GM23338 (cell line): ENCODE measurements at regions not wholly inside any gene's neighbourhood (a gene's known extent, or its start where the extent isn't known, plus 50 kb on each side); places are given as distances from the start of the nearest gene placed in this dataset.
A peak's percentile ranks its signal among the peaks of the same experiment; 100 is the strongest.

Experiments
- ATAC-seq: fragments of 200-7000 bp; cut with Tn5 transposase; 3 replicates; pipeline ENCODE4 v1.9.1; 2020
- DNase-seq: peaks from one replicate; pipeline ENCODE4 v3.0.0-alpha.2; 2015; ENCODE audit warnings: low spot score
- H2AFZ ChIP-seq: fragments of 200-600 bp; sonication (generic); 2 replicates; pipeline ENCODE4 v1.8.0; 2016; ENCODE audit warnings: antibody characterized with exemption, mild to moderate bottlenecking, moderate library complexity
- H3F3A ChIP-seq: fragments of 200-600 bp; sonication (generic); replicated peaks from 2 replicates; pipeline ENCODE4 v1.8.0; 2017; ENCODE audit warnings: antibody characterized with exemption, mixed run types, low read depth
- H3K27ac ChIP-seq: fragments of 200-600 bp; sonication (generic); 2 replicates; pipeline ENCODE4 v1.6.1; 2016; ENCODE audit warnings: low read depth
- H3K27me3 ChIP-seq: fragments of 200-600 bp; sonication (generic); 2 replicates; pipeline ENCODE4 v1.8.0; 2016; ENCODE audit warnings: mild to moderate bottlenecking, mixed run types, moderate library complexity; ENCODE audit not compliant: insufficient read depth
- H3K36me3 ChIP-seq: fragments of 200-600 bp; sonication (generic); 2 replicates; pipeline ENCODE4 v1.8.0; 2016; ENCODE audit warnings: mild to moderate bottlenecking; ENCODE audit not compliant: insufficient read depth
- H3K4me1 ChIP-seq: fragments of 200-600 bp; sonication (generic); 2 replicates; pipeline ENCODE4 v1.8.0; 2016; ENCODE audit warnings: mild to moderate bottlenecking, moderate library complexity; ENCODE audit not compliant: insufficient read depth
- H3K4me2 ChIP-seq: fragments of 200-600 bp; sonication (generic); 2 replicates; pipeline ENCODE4 v1.7.1; 2017; ENCODE audit warnings: mixed run types
- H3K4me3 ChIP-seq: fragments of 200-600 bp; sonication (generic); 2 replicates; pipeline ENCODE4 v1.6.1; 2016; ENCODE audit warnings: mixed run types
- H3K79me2 ChIP-seq: fragments of 200-600 bp; sonication (generic); replicated peaks from 2 replicates; pipeline ENCODE4 v1.8.0; 2017; ENCODE audit warnings: mild to moderate bottlenecking; ENCODE audit not compliant: insufficient read depth
- H3K9me2 ChIP-seq: fragments of 200-600 bp; sonication (generic); 2 replicates; pipeline ENCODE4 v1.8.0; 2017; ENCODE audit not compliant: insufficient read depth
- H4K20me1 ChIP-seq: fragments of 200-600 bp; sonication (generic); replicated peaks from 2 replicates; pipeline ENCODE4 v1.8.0; 2017; ENCODE audit warnings: mild to moderate bottlenecking; ENCODE audit not compliant: insufficient read depth
- H3K27ac Mint-ChIP-seq: 2 replicates; pipeline ENCODE4 v1.8.0; 2020; ENCODE audit warnings: inconsistent platforms, mild to moderate bottlenecking, moderate library complexity, mixed read lengths
- H3K27me3 Mint-ChIP-seq: 3 replicates; pipeline ENCODE4 v1.8.0; 2022; ENCODE audit warnings: low read depth, mild to moderate bottlenecking, moderate library complexity, mixed read lengths, inconsistent platforms; ENCODE audit not compliant: insufficient read depth, poor library complexity
- H3K36me3 Mint-ChIP-seq: 3 replicates; pipeline ENCODE4 v1.8.0; 2021; ENCODE audit warnings: low read depth, mild to moderate bottlenecking, inconsistent platforms, moderate library complexity, mixed read lengths
- H3K4me1 Mint-ChIP-seq: 3 replicates; pipeline ENCODE4 v1.8.0; 2020; ENCODE audit warnings: mild to moderate bottlenecking, inconsistent platforms, mixed read lengths
- H3K4me3 Mint-ChIP-seq: 3 replicates; pipeline ENCODE4 v1.8.0; 2021; ENCODE audit warnings: moderate library complexity, mild to moderate bottlenecking, inconsistent platforms, mixed read lengths
- H3K9me3 Mint-ChIP-seq: 3 replicates; pipeline ENCODE4 v1.8.0; 2020; ENCODE audit warnings: moderate library complexity, mild to moderate bottlenecking, inconsistent platforms, mixed read lengths
- CREB1 ChIP-seq: fragments of 250-450 bp; sonication (Bioruptor Pico); IDR thresholded peaks from 2 replicates; pipeline ENCODE4 v1.5.0; 2020; ENCODE audit warnings: low read depth, mild to moderate bottlenecking, moderate library complexity
- ETS1 ChIP-seq: IDR thresholded peaks from 2 replicates; pipeline ENCODE4 v1.6.1; 2016; ENCODE audit warnings: antibody characterized with exemption
- EZH2 ChIP-seq: fragments of 200-600 bp; sonication (generic); IDR thresholded peaks from one replicate; pipeline ENCODE4 v1.8.0; 2017; ENCODE audit warnings: antibody characterized with exemption, mild to moderate bottlenecking, low read depth; ENCODE audit not compliant: unreplicated experiment
- EZH2phosphoT487 ChIP-seq: fragments of 200-600 bp; sonication (generic); IDR thresholded peaks from one replicate; pipeline ENCODE4 v1.8.1; 2018; ENCODE audit warnings: antibody characterized with exemption; ENCODE audit not compliant: unreplicated experiment
- JUNB ChIP-seq: IDR thresholded peaks from one replicate; pipeline ENCODE4 v1.6.1; 2016; ENCODE audit warnings: antibody characterized with exemption; ENCODE audit not compliant: unreplicated experiment
- NANOG ChIP-seq: IDR thresholded peaks from 2 replicates; pipeline ENCODE4 v1.6.1; 2016; ENCODE audit warnings: antibody characterized with exemption, borderline replicate concordance
- POLR2AphosphoS5 ChIP-seq: IDR thresholded peaks from 2 replicates; pipeline ENCODE4 v1.6.1; 2016; ENCODE audit warnings: antibody characterized with exemption, low read depth
- STAT1 ChIP-seq: IDR thresholded peaks from one replicate; pipeline ENCODE4 v1.6.1; 2016; ENCODE audit warnings: antibody characterized with exemption; ENCODE audit not compliant: unreplicated experiment
- ZNF114 ChIP-seq: fragments of 250-450 bp; sonication (Bioruptor Pico); IDR thresholded peaks from 2 replicates; pipeline ENCODE4 v1.5.0; 2020; ENCODE audit warnings: mild to moderate bottlenecking, moderate library complexity
- ZNF331 ChIP-seq: fragments of 250-450 bp; sonication (Bioruptor Pico); IDR thresholded peaks from 2 replicates; pipeline ENCODE4 v1.5.0; 2020; ENCODE audit warnings: low read depth, mild to moderate bottlenecking, moderate library complexity
- TF ChIP-seq, protein P1 (sequence below): IDR thresholded peaks from one replicate; pipeline ENCODE4 v1.6.1; 2018; ENCODE audit warnings: antibody characterized with exemption; ENCODE audit not compliant: unreplicated experiment
- TF ChIP-seq, protein P2 (sequence below): fragments of 250-450 bp; sonication (Bioruptor Pico); IDR thresholded peaks from 2 replicates; pipeline ENCODE4 v1.5.0; 2020; ENCODE audit warnings: mild to moderate bottlenecking, moderate library complexity
- TF ChIP-seq, protein P3 (sequence below), 2 experiments: fragments of 200-600 bp in 1 of 2; sonication (generic) in 1 of 2; conservative IDR thresholded peaks; 2 replicates each; pipeline versions ENCODE4 v1.5.1 to v1.6.1; 2016 to 2017; ENCODE audit warnings: antibody characterized with exemption in 2 of 2, low read depth in 2 of 2, mild to moderate bottlenecking in 2 of 2, moderate library complexity in 1 of 2

GRCh38 chr16:11428623-11428953 lies 83.3 kb downstream of the RMI2 start:
- Mint-ChIP-seq H3K36me3 (no peaks in the 10 kb centered on the region), H3K27me3 (peaks cover 9% of the 10 kb centered on the region), H3K27ac (no peak overlapping the region; the same call in 1 of the 2 replicates), H3K4me1 (peaks cover 10% of the 10 kb centered on the region; the same call in 2 of the 3 replicates), H3K4me3 (no peak overlapping the region), H3K9me3 (no peaks in the 10 kb centered on the region)
- H2AFZ ChIP-seq = 0 out of 2 replicates have a peak overlapping the region, but pooled peaks have one; percentile 76
- H3K4me3 ChIP-seq = no peak overlapping the region
- no peaks in the 10 kb centered on the region for H3F3A ChIP-seq
- no peak overlapping the region for H3K27ac ChIP-seq
- no peaks in the 10 kb centered on the region for H3K27me3 ChIP-seq
- H3K4me1 ChIP-seq = peaks cover 4% of the 10 kb centered on the region
- ATAC-seq (no peak), DNase-seq (no peak)
- no peak overlapping the region for H3K4me2 ChIP-seq
- no peaks in the 10 kb centered on the region for H4K20me1 ChIP-seq
- no peaks in the 10 kb centered on the region for H3K36me3 ChIP-seq
- no peak for TF ChIP-seq STAT1
- TF ChIP-seq JUNB = no peak
- no peak for TF ChIP-seq ZNF114 (CRISPR knock-in tag)
- TF ChIP-seq, protein P1, sequence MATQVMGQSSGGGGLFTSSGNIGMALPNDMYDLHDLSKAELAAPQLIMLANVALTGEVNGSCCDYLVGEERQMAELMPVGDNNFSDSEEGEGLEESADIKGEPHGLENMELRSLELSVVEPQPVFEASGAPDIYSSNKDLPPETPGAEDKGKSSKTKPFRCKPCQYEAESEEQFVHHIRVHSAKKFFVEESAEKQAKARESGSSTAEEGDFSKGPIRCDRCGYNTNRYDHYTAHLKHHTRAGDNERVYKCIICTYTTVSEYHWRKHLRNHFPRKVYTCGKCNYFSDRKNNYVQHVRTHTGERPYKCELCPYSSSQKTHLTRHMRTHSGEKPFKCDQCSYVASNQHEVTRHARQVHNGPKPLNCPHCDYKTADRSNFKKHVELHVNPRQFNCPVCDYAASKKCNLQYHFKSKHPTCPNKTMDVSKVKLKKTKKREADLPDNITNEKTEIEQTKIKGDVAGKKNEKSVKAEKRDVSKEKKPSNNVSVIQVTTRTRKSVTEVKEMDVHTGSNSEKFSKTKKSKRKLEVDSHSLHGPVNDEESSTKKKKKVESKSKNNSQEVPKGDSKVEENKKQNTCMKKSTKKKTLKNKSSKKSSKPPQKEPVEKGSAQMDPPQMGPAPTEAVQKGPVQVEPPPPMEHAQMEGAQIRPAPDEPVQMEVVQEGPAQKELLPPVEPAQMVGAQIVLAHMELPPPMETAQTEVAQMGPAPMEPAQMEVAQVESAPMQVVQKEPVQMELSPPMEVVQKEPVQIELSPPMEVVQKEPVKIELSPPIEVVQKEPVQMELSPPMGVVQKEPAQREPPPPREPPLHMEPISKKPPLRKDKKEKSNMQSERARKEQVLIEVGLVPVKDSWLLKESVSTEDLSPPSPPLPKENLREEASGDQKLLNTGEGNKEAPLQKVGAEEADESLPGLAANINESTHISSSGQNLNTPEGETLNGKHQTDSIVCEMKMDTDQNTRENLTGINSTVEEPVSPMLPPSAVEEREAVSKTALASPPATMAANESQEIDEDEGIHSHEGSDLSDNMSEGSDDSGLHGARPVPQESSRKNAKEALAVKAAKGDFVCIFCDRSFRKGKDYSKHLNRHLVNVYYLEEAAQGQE = no peak
- TF ChIP-seq, protein P2, sequence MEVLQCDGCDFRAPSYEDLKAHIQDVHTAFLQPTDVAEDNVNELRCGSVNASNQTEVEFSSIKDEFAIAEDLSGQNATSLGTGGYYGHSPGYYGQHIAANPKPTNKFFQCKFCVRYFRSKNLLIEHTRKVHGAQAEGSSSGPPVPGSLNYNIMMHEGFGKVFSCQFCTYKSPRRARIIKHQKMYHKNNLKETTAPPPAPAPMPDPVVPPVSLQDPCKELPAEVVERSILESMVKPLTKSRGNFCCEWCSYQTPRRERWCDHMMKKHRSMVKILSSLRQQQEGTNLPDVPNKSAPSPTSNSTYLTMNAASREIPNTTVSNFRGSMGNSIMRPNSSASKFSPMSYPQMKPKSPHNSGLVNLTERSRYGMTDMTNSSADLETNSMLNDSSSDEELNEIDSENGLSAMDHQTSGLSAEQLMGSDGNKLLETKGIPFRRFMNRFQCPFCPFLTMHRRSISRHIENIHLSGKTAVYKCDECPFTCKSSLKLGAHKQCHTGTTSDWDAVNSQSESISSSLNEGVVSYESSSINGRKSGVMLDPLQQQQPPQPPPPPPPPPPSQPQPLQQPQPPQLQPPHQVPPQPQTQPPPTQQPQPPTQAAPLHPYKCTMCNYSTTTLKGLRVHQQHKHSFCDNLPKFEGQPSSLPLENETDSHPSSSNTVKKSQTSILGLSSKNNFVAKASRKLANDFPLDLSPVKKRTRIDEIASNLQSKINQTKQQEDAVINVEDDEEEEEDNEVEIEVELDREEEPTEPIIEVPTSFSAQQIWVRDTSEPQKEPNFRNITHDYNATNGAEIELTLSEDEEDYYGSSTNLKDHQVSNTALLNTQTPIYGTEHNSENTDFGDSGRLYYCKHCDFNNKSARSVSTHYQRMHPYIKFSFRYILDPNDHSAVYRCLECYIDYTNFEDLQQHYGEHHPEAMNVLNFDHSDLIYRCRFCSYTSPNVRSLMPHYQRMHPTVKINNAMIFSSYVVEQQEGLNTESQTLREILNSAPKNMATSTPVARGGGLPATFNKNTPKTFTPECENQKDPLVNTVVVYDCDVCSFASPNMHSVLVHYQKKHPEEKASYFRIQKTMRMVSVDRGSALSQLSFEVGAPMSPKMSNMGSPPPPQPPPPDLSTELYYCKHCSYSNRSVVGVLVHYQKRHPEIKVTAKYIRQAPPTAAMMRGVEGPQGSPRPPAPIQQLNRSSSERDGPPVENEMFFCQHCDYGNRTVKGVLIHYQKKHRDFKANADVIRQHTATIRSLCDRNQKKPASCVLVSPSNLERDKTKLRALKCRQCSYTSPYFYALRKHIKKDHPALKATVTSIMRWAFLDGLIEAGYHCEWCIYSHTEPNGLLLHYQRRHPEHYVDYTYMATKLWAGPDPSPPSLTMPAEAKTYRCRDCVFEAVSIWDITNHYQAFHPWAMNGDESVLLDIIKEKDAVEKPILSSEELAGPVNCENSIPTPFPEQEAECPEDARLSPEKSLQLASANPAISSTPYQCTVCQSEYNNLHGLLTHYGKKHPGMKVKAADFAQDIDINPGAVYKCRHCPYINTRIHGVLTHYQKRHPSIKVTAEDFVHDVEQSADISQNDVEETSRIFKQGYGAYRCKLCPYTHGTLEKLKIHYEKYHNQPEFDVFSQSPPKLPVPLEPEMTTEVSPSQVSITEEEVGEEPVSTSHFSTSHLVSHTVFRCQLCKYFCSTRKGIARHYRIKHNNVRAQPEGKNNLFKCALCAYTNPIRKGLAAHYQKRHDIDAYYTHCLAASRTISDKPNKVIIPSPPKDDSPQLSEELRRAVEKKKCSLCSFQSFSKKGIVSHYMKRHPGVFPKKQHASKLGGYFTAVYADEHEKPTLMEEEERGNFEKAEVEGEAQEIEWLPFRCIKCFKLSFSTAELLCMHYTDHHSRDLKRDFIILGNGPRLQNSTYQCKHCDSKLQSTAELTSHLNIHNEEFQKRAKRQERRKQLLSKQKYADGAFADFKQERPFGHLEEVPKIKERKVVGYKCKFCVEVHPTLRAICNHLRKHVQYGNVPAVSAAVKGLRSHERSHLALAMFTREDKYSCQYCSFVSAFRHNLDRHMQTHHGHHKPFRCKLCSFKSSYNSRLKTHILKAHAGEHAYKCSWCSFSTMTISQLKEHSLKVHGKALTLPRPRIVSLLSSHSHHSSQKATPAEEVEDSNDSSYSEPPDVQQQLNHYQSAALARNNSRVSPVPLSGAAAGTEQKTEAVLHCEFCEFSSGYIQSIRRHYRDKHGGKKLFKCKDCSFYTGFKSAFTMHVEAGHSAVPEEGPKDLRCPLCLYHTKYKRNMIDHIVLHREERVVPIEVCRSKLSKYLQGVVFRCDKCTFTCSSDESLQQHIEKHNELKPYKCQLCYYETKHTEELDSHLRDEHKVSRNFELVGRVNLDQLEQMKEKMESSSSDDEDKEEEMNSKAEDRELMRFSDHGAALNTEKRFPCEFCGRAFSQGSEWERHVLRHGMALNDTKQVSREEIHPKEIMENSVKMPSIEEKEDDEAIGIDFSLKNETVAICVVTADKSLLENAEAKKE (CRISPR knock-in tag) = no peak
- no peak for TF ChIP-seq EZH2
- no peak for TF ChIP-seq POLR2AphosphoS5
- TF ChIP-seq NANOG = no peak
- no peak for TF ChIP-seq ZNF331
- TF ChIP-seq CREB1 = no peak
- TF ChIP-seq, protein P3, sequence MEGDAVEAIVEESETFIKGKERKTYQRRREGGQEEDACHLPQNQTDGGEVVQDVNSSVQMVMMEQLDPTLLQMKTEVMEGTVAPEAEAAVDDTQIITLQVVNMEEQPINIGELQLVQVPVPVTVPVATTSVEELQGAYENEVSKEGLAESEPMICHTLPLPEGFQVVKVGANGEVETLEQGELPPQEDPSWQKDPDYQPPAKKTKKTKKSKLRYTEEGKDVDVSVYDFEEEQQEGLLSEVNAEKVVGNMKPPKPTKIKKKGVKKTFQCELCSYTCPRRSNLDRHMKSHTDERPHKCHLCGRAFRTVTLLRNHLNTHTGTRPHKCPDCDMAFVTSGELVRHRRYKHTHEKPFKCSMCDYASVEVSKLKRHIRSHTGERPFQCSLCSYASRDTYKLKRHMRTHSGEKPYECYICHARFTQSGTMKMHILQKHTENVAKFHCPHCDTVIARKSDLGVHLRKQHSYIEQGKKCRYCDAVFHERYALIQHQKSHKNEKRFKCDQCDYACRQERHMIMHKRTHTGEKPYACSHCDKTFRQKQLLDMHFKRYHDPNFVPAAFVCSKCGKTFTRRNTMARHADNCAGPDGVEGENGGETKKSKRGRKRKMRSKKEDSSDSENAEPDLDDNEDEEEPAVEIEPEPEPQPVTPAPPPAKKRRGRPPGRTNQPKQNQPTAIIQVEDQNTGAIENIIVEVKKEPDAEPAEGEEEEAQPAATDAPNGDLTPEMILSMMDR (conservative IDR thresholded peaks at IDR 0.05; ENCODE audit: low read depth in 2 of 2) = no peak
- TF ChIP-seq EZH2phosphoT487 = no peak
- TF ChIP-seq ETS1 = no peak
- no peaks in the 10 kb centered on the region for H3K9me2 ChIP-seq
- no peaks in the 10 kb centered on the region for H3K79me2 ChIP-seq
